ENCODE measurements at regions not wholly inside any gene's neighbourhood (a gene's known extent, or its start where the extent isn't known, plus 50 kb on each side); places are given as distances from the start of the nearest gene placed in this dataset.

- no peaks in the 10 kb centered on the region for H3K36me3 ChIP-seq
- H2AFZ ChIP-seq (replicated peaks), result no peak overlapping the region
- Mint-ChIP-seq H3K27me3 (ENCODE audit: insufficient read depth, low read depth) (peaks cover 5% of the 10 kb centered on the region), H3K9me3 (peaks cover 6% of the 10 kb centered on the region), H3K36me3 (no peaks in the 10 kb centered on the region), H3K4me3 (no peak overlapping the region), H3K27ac (no peak overlapping the region), H3K4me1 (peaks cover 5% of the 10 kb centered on the region)
- no peak overlapping the region for H3K9ac ChIP-seq
- H3K4me2 ChIP-seq, result no peak overlapping the region
- DNase-seq (ENCODE audit: low spot score), result no peak
- no peak for TF ChIP-seq EZH2 (IDR thresholded peaks at IDR 0.05)
- TF ChIP-seq EZH2phosphoT487 (IDR thresholded peaks at IDR 0.05), result no peak
- TF ChIP-seq CTCF (IDR thresholded peaks at IDR 0.05), result peak; percentile 6
- no peaks in the 10 kb centered on the region for H3K79me2 ChIP-seq (ENCODE audit: low read depth)
- H3K4me1 ChIP-seq, result peaks cover 9% of the 10 kb centered on the region
- H3K27me3 ChIP-seq, result no peaks in the 10 kb centered on the region
- H3K27ac ChIP-seq, result no peak overlapping the region
- H3K9me3 ChIP-seq (ENCODE audit: low read depth), result no peaks in the 10 kb centered on the region
- H3F3A ChIP-seq (ENCODE audit: low read depth), result no peaks in the 10 kb centered on the region
- H3K4me3 ChIP-seq, result no peak overlapping the region
- no peaks in the 10 kb centered on the region for H4K20me1 ChIP-seq (ENCODE audit: low read depth)
Observed at GRCh38 chr2:128720080-128721022, 401.7 kb upstream of the HS6ST1 start.

GRCh38 chr2:128721096-128721495 is 402.4 kb upstream of the HS6ST1 start:
- TF ChIP-seq EZH2phosphoT487 (IDR thresholded peaks at IDR 0.05), result no peak
- TF ChIP-seq EZH2 (IDR thresholded peaks at IDR 0.05), result no peak
- TF ChIP-seq CTCF (IDR thresholded peaks at IDR 0.05), result no peak
- H3K27me3 ChIP-seq, result no peaks in the 10 kb centered on the region
- no peak overlapping the region for H3K27ac ChIP-seq
- Mint-ChIP-seq H3K4me3 (no peak overlapping the region), H3K27ac (no peak overlapping the region), H3K36me3 (no peaks in the 10 kb centered on the region), H3K9me3 (peaks cover 6% of the 10 kb centered on the region), H3K27me3 (ENCODE audit: insufficient read depth, low read depth) (peaks cover 2% of the 10 kb centered on the region), H3K4me1 (peaks cover 2% of the 10 kb centered on the region)
- H3K4me2 ChIP-seq, result no peak overlapping the region
- H3F3A ChIP-seq (ENCODE audit: low read depth), result no peaks in the 10 kb centered on the region
- no peak overlapping the region for H3K9ac ChIP-seq
- H4K20me1 ChIP-seq (ENCODE audit: low read depth), result no peaks in the 10 kb centered on the region
- no peaks in the 10 kb centered on the region for H3K79me2 ChIP-seq (ENCODE audit: low read depth)
- peaks cover 9% of the 10 kb centered on the region for H3K4me1 ChIP-seq
- no peaks in the 10 kb centered on the region for H3K36me3 ChIP-seq
- no peak overlapping the region for H3K4me3 ChIP-seq
- no peak for DNase-seq (ENCODE audit: low spot score)
- no peaks in the 10 kb centered on the region for H3K9me3 ChIP-seq (ENCODE audit: low read depth)
- H2AFZ ChIP-seq (replicated peaks), result no peak overlapping the region

GRCh38 chr2:128722489-128722888 is 403.8 kb upstream of the HS6ST1 start:
- no peaks in the 10 kb centered on the region for H3K36me3 Mint-ChIP-seq
- no peak for TF ChIP-seq EZH2 (IDR thresholded peaks at IDR 0.05)
- TF ChIP-seq CTCF (IDR thresholded peaks at IDR 0.05), result no peak
- no peak overlapping the region for H3K4me3 Mint-ChIP-seq
- H3K4me1 Mint-ChIP-seq, result peaks cover 2% of the 10 kb centered on the region
- no peak overlapping the region for H3K27ac Mint-ChIP-seq
- Histone ChIP-seq H3K27ac (no peak overlapping the region), H2AFZ (replicated peaks) (no peak overlapping the region), H3K79me2 (ENCODE audit: low read depth) (no peaks in the 10 kb centered on the region), H3K36me3 (no peaks in the 10 kb centered on the region), H4K20me1 (ENCODE audit: low read depth) (no peaks in the 10 kb centered on the region), H3K4me1 (peaks cover 9% of the 10 kb centered on the region), H3K27me3 (no peaks in the 10 kb centered on the region), H3K9ac (no peak overlapping the region), H3K4me3 (no peak overlapping the region), H3K4me2 (peak overlapping the region; percentile 38), H3K9me3 (ENCODE audit: low read depth) (no peaks in the 10 kb centered on the region), H3F3A (ENCODE audit: low read depth) (no peaks in the 10 kb centered on the region)
- H3K9me3 Mint-ChIP-seq, result peaks cover 6% of the 10 kb centered on the region
- H3K27me3 Mint-ChIP-seq (ENCODE audit: insufficient read depth, low read depth), result peaks cover 4% of the 10 kb centered on the region
- no peak for DNase-seq (ENCODE audit: low spot score)

Data from neural progenitor cell (in vitro differentiated cells).